Left renal pelvis (tissue), 4 donors: ENCODE measurements at regions not wholly inside any gene's neighbourhood (a gene's known extent, or its start where the extent isn't known, plus 50 kb on each side); places are given as distances from the start of the nearest gene placed in this dataset.
"Not testable (repeated sequence)": the region's sequence is repeated elsewhere in the genome, so short reads cannot be mapped to it uniquely, and the experiment has no call there.

Experiments used
- DNase-seq, 4 donors: peaks; one replicate each; pipeline ENCODE4 v3.0.0-alpha.2; 2013; ENCODE audit warnings: low read depth in 4 of 4, low spot score in 3 of 4

GRCh38 chr2:111492995-111493719 is 372.4 kb downstream of the BCL2L11 start:
- DNase-seq: not testable (repeated sequence)

- DNase-seq: not testable (repeated sequence)
Observed at GRCh38 chr2:111493720-111494078, 373.0 kb downstream of the BCL2L11 start.

GRCh38 chr2:111494288-111494980 is 373.7 kb downstream of the BCL2L11 start:
- DNase-seq: not testable (repeated sequence)

GRCh38 chr2:111494981-111495315 is 374.2 kb downstream of the BCL2L11 start:
- DNase-seq: not testable (repeated sequence)

GRCh38 chr2:111495636-111496035 is 374.9 kb downstream of the BCL2L11 start:
- DNase-seq: not testable (repeated sequence)

- DNase-seq: not testable (repeated sequence)
Observed at GRCh38 chr2:111496176-111496575, 375.5 kb downstream of the BCL2L11 start.

GRCh38 chr2:111496860-111497259 is 376.1 kb downstream of the BCL2L11 start:
- not testable (repeated sequence) for DNase-seq

GRCh38 chr2:111497270-111497669 is 376.6 kb downstream of the BCL2L11 start:
- DNase-seq: not testable (repeated sequence)

- DNase-seq: not testable (repeated sequence)
Observed at GRCh38 chr2:111500536-111501062, 379.9 kb downstream of the BCL2L11 start.

- not testable (repeated sequence) for DNase-seq
Observed at GRCh38 chr2:111503844-111504570, 380.0 kb downstream of the ANAPC1 start.

GRCh38 chr2:111504571-111504942 is 379.4 kb downstream of the ANAPC1 start:
- not testable (repeated sequence) for DNase-seq

GRCh38 chr2:111505267-111505666 is 378.7 kb downstream of the ANAPC1 start:
- not testable (repeated sequence) for DNase-seq

GRCh38 chr2:111506936-111507335 is 377.1 kb downstream of the ANAPC1 start:
- DNase-seq: not testable (repeated sequence)

GRCh38 chr2:111509225-111509869 is 374.6 kb downstream of the ANAPC1 start:
- not testable (repeated sequence) for DNase-seq

- DNase-seq: not testable (repeated sequence)
Observed at GRCh38 chr2:111510384-111510783, 373.6 kb downstream of the ANAPC1 start.

GRCh38 chr2:111511062-111511461 is 372.9 kb downstream of the ANAPC1 start:
- DNase-seq: not testable (repeated sequence)

- not testable (repeated sequence) for DNase-seq
Observed at GRCh38 chr2:111512378-111512777, 371.6 kb downstream of the ANAPC1 start.

GRCh38 chr2:111514138-111514537 is 369.9 kb downstream of the ANAPC1 start:
- not testable (repeated sequence) for DNase-seq

GRCh38 chr2:111517050-111517720 is 366.8 kb downstream of the ANAPC1 start:
- not testable (repeated sequence) for DNase-seq

- DNase-seq: not testable (repeated sequence)
Observed at GRCh38 chr2:111517721-111518053, 366.3 kb downstream of the ANAPC1 start.
